AG10803 (cell line): ENCODE measurements at regions not wholly inside any gene's neighbourhood (a gene's known extent, or its start where the extent isn't known, plus 50 kb on each side); places are given as distances from the start of the nearest gene placed in this dataset.
"Not testable (repeated sequence)": the region's sequence is repeated elsewhere in the genome, so short reads cannot be mapped to it uniquely, and the experiment has no call there.

Experiments used
- DNase-seq: peaks from one replicate; pipeline ENCODE4 v3.0.0; 2010; ENCODE audit warnings: low read depth
- H3K4me3 ChIP-seq: 2 replicates; pipeline ENCODE4 v1.5.1; 2011; ENCODE audit warnings: mild to moderate bottlenecking, low read length, control low read depth
- TF ChIP-seq, protein P1 (sequence below): conservative IDR thresholded peaks from 2 replicates; pipeline ENCODE4 v1.5.1; 2011; ENCODE audit warnings: mild to moderate bottlenecking, low read length, control low read depth, inconsistent platforms

DNA sequence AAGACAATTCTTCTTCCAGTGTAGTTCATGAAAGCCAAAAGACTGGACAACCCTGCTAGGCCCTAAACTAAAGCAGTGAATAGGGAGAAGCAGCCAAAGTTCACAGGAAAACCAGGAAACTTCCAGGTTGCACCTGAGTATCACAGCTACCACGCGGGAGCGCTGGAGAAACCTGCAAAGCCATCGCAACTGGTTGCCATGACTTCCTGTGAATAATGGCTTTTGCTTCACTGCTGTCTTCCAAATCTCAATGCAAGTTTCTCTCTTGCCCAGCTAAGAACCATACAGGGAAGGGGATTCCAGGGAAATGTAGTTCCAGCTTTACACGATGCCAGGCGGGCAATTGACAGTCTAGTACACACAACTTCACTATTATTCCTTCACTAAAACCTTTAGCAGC is 114.1 kb downstream of the GXYLT1 start:
- no peak for DNase-seq
- TF ChIP-seq, protein P1, sequence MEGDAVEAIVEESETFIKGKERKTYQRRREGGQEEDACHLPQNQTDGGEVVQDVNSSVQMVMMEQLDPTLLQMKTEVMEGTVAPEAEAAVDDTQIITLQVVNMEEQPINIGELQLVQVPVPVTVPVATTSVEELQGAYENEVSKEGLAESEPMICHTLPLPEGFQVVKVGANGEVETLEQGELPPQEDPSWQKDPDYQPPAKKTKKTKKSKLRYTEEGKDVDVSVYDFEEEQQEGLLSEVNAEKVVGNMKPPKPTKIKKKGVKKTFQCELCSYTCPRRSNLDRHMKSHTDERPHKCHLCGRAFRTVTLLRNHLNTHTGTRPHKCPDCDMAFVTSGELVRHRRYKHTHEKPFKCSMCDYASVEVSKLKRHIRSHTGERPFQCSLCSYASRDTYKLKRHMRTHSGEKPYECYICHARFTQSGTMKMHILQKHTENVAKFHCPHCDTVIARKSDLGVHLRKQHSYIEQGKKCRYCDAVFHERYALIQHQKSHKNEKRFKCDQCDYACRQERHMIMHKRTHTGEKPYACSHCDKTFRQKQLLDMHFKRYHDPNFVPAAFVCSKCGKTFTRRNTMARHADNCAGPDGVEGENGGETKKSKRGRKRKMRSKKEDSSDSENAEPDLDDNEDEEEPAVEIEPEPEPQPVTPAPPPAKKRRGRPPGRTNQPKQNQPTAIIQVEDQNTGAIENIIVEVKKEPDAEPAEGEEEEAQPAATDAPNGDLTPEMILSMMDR = no peak
- no peak overlapping the region for H3K4me3 ChIP-seq

DNA sequence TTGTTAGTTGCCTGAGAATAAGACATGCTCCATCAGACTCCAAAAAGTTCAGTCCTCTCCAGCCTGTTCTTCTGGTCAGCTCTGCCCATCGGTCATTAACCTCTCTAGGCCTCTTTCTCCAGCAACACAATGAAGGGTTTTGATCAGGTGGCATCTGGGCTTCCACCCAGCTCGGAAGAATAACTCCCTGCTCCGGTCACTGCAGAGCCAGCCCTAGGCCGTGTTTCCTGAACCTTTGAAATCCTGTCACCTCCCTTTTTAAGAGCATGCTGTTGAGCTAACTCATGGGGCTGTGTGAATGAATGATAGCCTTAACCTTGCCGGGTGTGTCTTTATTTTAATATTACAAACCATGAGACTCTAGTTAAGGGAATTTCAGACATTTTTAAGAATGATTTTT is 117.1 kb downstream of the GXYLT1 start:
- no peak for DNase-seq
- H3K4me3 ChIP-seq = no peak overlapping the region
- TF ChIP-seq, protein P1 = no peak

DNA sequence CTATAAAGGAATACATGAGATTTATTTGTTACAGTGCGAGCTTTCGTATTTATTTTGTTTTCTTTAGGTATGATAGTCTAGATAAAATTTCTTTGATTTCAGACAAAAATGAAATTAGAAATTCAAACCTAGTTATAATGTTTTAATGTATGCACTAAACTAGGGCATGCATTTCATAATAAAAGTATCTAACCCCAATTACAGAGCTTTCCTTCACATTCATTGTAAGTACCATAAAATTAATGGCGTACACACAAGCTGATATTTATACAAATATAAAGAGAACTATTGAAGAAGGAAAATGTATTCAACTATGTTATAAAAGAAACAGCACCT is 120.2 kb downstream of the GXYLT1 start:
- TF ChIP-seq, protein P1 = no peak

DNA sequence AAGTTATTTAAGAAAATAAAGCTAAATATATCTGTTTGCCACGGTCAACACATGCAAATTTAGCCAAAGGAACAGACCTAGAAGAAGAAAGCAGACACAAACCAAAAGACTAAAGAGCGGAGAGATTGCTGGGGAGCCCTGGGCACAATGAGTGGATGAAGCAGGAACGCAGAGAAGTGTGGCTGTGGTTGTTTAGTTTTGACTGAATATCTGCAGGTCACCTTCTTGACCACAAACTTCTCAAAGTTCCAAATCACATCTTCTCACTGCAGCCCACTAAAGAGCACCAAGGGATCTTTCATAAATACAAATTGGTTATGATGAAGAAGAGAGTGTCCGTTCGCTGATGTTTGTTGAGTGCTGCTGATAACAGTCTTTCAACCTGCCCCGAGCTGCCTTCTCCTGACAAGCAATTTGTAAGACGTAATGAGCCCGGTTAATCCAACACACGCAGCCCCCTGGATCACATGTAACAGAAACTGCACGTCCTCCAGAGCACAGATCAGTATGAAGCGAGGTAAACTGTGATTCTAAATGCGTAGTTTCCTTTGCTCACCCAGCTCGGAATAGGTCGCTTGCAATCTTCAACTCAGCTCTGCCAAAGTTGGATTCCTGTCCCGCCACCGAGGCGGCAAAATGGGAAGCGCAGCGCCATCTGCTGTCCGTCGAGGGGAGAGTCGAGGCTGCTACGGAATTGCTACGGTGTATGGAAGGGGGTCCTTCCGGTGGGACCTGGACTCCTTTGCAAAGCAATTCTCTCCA is 120.8 kb downstream of the GXYLT1 start:
- TF ChIP-seq, protein P1 = peak; percentile 98
- DNase-seq = peak; percentile 66

More for the DNA sequence above, 120.2 kb downstream of the GXYLT1 start:
- no peak for DNase-seq
- H3K4me3 ChIP-seq = no peak overlapping the region

DNA sequence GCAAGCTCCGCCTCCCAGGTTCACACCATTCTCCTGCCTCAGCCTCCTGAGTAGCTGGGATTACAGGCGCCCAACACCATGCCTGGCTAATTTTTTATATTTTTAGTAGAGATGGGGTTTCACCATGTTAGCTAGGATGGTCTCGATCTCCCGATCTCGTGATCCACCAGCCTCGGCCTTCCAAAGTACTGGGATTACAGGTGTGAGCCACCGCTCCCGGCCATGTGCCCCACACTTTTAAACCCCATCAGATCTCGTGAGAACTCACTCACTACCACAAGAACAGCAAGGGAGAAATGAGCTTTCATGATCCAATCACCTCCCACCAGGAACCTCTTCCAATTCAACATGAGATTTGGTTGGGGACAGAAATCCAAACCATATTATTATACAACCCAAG is 122.7 kb downstream of the GXYLT1 start:
- not testable (repeated sequence) for H3K4me3 ChIP-seq, DNase-seq

More for the DNA sequence above, 120.8 kb downstream of the GXYLT1 start:
- peak overlapping the region; percentile 54 for H3K4me3 ChIP-seq

DNA sequence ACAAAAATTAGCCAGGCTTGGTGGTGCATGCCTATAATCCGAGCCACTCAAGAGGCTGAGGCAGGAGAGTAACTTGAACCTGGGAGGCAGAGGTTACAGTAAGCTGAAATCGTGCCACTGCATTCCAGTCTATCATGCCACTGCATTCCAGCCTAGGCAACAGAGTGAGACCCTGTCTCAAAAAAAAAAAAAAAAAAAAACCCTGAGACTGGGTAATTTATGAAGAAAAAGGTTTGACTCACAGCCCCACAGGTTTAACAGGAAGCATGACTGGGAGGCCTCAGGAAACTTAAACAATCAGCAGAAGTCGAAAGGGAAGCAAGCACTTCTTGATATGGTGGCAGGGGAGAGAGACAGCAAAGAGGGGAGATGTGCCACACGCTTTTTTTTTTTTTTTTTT is 123.2 kb downstream of the GXYLT1 start:
- no peak for DNase-seq
- H3K4me3 ChIP-seq = no peak overlapping the region
- TF ChIP-seq, protein P1 = no peak

DNA sequence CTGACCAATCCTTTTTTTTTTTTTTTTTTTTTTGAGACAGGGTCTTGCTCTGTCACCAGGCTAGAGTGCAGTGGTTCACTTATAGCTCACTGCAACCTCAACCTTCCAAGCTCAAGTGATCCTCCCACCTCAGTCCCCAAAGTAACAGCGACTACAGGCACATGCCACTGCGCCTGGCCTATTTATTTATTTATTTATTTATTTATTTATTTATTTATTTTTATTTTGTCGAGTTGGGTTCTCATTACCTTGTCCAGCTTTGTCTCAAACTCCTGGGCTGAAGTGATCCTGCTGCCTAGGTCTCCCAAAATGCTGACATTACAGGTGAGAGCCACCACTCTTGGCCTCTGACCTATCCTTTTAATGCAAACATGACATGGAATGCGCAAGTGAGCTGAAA is 124.4 kb downstream of the GXYLT1 start:
- TF ChIP-seq, protein P1 = no peak
- DNase-seq = no peak
- no peak overlapping the region for H3K4me3 ChIP-seq
